CD4-positive, alpha-beta T cell (primary cell): ENCODE measurements at regions not wholly inside any gene's neighbourhood (a gene's known extent, or its start where the extent isn't known, plus 50 kb on each side); places are given as distances from the start of the nearest gene placed in this dataset.

Experiments
- ATAC-seq: fragments of 200-7000 bp; cut with Tn5 transposase; one replicate; pipeline ENCODE4 v1.10.0; 2022; ENCODE audit warnings: mild to moderate bottlenecking; ENCODE audit not compliant: poor library complexity
- CTCF ChIA-PET: fragments of 350-600 bp; sonication (Branson Sonifier 250); formaldehyde crosslinking; loops from one replicate; lab custom pipeline; 2021; ENCODE audit warnings: antibody characterized with exemption, inconsistent platforms; lab: Charles Lee
- POLR2A ChIA-PET: fragments of 350-600 bp; sonication (Branson Sonifier 250); formaldehyde crosslinking; loops from one replicate; lab custom pipeline; 2021; ENCODE audit warnings: antibody characterized with exemption, inconsistent platforms; lab: Charles Lee
- DNase-seq, 14 experiments: peaks; one replicate each; pipeline ENCODE4 v3.0.0-alpha.2; 2013 to 2020; ENCODE audit warnings: mixed read lengths in 2 of 14
- H3K27ac ChIP-seq, 2 donors: one replicate each; pipeline versions ENCODE4 v1.5.1 to v1.7.0; 2013; ENCODE audit warnings: low read length in 2 of 2, low read depth in 1 of 2, mild to moderate bottlenecking in 1 of 2
- H3K27me3 ChIP-seq, 2 experiments: 1 replicate in 1 of 2; 2 replicates in 1 of 2; pipeline versions ENCODE4 v1.6.1 to v1.7.0; 2013; ENCODE audit warnings: low read length in 2 of 2, control low read depth in 1 of 2, mild to moderate bottlenecking in 1 of 2, moderate library complexity in 1 of 2; ENCODE audit not compliant: insufficient read depth in 2 of 2, control insufficient read depth in 1 of 2
- H3K36me3 ChIP-seq: one replicate; pipeline ENCODE4 v1.6.1; 2013; ENCODE audit warnings: low read length, control low read depth; ENCODE audit not compliant: insufficient read depth
- H3K4me1 ChIP-seq: one replicate; pipeline ENCODE4 v1.6.1; 2013; ENCODE audit warnings: low read length, control low read depth; ENCODE audit not compliant: insufficient read depth
- H3K4me3 ChIP-seq: one replicate; pipeline ENCODE4 v1.5.1; 2013; ENCODE audit warnings: mild to moderate bottlenecking, low read length, moderate library complexity
- H3K9me3 ChIP-seq, 2 experiments: 1 replicate in 1 of 2; 2 replicates in 1 of 2; pipeline versions ENCODE4 v1.6.1 to v1.7.0; 2013; ENCODE audit warnings: low read length in 2 of 2, mild to moderate bottlenecking in 2 of 2, control low read depth in 1 of 2, moderate library complexity in 1 of 2; ENCODE audit not compliant: control insufficient read depth in 1 of 2, insufficient read depth in 1 of 2
- H3K27ac Mint-ChIP-seq: one replicate; pipeline ENCODE4 v1.8.0; 2020; ENCODE audit warnings: mixed read lengths
- H3K27me3 Mint-ChIP-seq: one replicate; pipeline ENCODE4 v1.8.0; 2021; ENCODE audit warnings: mixed read lengths
- H3K36me3 Mint-ChIP-seq: one replicate; pipeline ENCODE4 v1.8.0; 2021; ENCODE audit warnings: low read depth, mixed read lengths
- H3K4me1 Mint-ChIP-seq: one replicate; pipeline ENCODE4 v1.8.0; 2021; ENCODE audit warnings: low read depth, mixed read lengths
- H3K4me3 Mint-ChIP-seq: one replicate; pipeline ENCODE4 v1.8.0; 2020; ENCODE audit warnings: mild to moderate bottlenecking, mixed read lengths
- H3K9me3 Mint-ChIP-seq: one replicate; pipeline ENCODE4 v1.8.0; 2020; ENCODE audit warnings: mixed read lengths
- CTCF ChIP-seq: fragments of 200-600 bp; IDR thresholded peaks from one replicate; pipeline ENCODE4 v1.8.0; 2022; ENCODE audit warnings: antibody characterized with exemption, mild to moderate bottlenecking
- intact Hi-C, 2 experiments: fragments of 100-400 bp; cut with DNase I in 1 of 2; cut with micrococcal nuclease in 1 of 2; formaldehyde crosslinking; loops; one replicate each; pipeline versions ENCODE4 v1.15.1 to v1.9.0; 2023 to 2025; cut with DNase I, micrococcal nuclease

- Mint-ChIP-seq H3K4me1 (no peaks in the 10 kb centered on the region), H3K4me3 (no peak overlapping the region), H3K9me3 (no peaks in the 10 kb centered on the region), H3K36me3 (no peaks in the 10 kb centered on the region), H3K27me3 (peaks cover 12% of the 10 kb centered on the region), H3K27ac (no peak overlapping the region)
- Histone ChIP-seq H3K4me3 (no peak overlapping the region), H3K36me3 (no peaks in the 10 kb centered on the region), H3K27me3 (no peaks in the 10 kb centered on the region), H3K4me1 (no peaks in the 10 kb centered on the region), H3K9me3 (no peaks in the 10 kb centered on the region), H3K27ac (no peak overlapping the region)
- DNase-seq (no peak), ATAC-seq (no peak)
- no peak for TF ChIP-seq CTCF
- CTCF ChIA-PET = interaction anchor here (1.1 kb wide), 1 partner anchor 20 kb away, joined by 4 read pairs; no protein-coding TSS in a partner anchor
- POLR2A ChIA-PET = no interaction called here
- intact Hi-C loops = no loop called here
Measured at GRCh38 chr13:105159841-105160240, 1375.6 kb downstream of the EFNB2 start.

GRCh38 chr13:105153611-105154010 is 1381.9 kb downstream of the EFNB2 start:
- ChIA-PET POLR2A (no interaction called here), CTCF (no interaction called here)
- H3K4me1 Mint-ChIP-seq = no peaks in the 10 kb centered on the region
- no peak overlapping the region for H3K4me3 Mint-ChIP-seq
- no peaks in the 10 kb centered on the region for H3K36me3 Mint-ChIP-seq
- no peak overlapping the region for H3K27ac Mint-ChIP-seq
- ATAC-seq = no peak
- H3K27me3 ChIP-seq = no peaks in the 10 kb centered on the region
- H3K9me3 ChIP-seq = no peaks in the 10 kb centered on the region
- H3K36me3 ChIP-seq = no peaks in the 10 kb centered on the region
- intact Hi-C loops = no loop called here
- H3K9me3 Mint-ChIP-seq = no peaks in the 10 kb centered on the region
- peaks cover 13% of the 10 kb centered on the region for H3K27me3 Mint-ChIP-seq
- DNase-seq = no peak
- TF ChIP-seq CTCF = no peak
- no peak overlapping the region for H3K27ac ChIP-seq
- no peak overlapping the region for H3K4me3 ChIP-seq
- no peaks in the 10 kb centered on the region for H3K4me1 ChIP-seq

GRCh38 chr13:105151639-105152038 is 1383.8 kb downstream of the EFNB2 start:
- H3K9me3 Mint-ChIP-seq = no peaks in the 10 kb centered on the region
- H3K27ac Mint-ChIP-seq = no peak overlapping the region
- CTCF ChIA-PET = no interaction called here
- no peak overlapping the region for H3K4me3 Mint-ChIP-seq
- no peaks in the 10 kb centered on the region for H3K4me1 ChIP-seq
- no peaks in the 10 kb centered on the region for H3K27me3 ChIP-seq
- no peaks in the 10 kb centered on the region for H3K4me1 Mint-ChIP-seq
- DNase-seq (no peak), ATAC-seq (no peak)
- no peaks in the 10 kb centered on the region for H3K36me3 Mint-ChIP-seq
- no peaks in the 10 kb centered on the region for H3K36me3 ChIP-seq
- H3K9me3 ChIP-seq = no peaks in the 10 kb centered on the region
- no peak for TF ChIP-seq CTCF
- POLR2A ChIA-PET = no interaction called here
- H3K4me3 ChIP-seq = no peak overlapping the region
- peaks cover 15% of the 10 kb centered on the region for H3K27me3 Mint-ChIP-seq
- no peak overlapping the region for H3K27ac ChIP-seq
- intact Hi-C loops = no loop called here
